GM10248 (cell line): ENCODE measurements at regions not wholly inside any gene's neighbourhood (a gene's known extent, or its start where the extent isn't known, plus 50 kb on each side); places are given as distances from the start of the nearest gene placed in this dataset.

Experiments
- CTCF ChIA-PET: fragments of 300-600 bp; sonication (Branson Sonifier 250); formaldehyde crosslinking; extraction: SDS; loops from one replicate; lab custom pipeline; 2021; ENCODE audit warnings: antibody characterized with exemption; lab: Yijun Ruan, JAX
- POLR2A ChIA-PET: fragments of 350-650 bp; sonication (Branson Sonifier 250); formaldehyde crosslinking; extraction: SDS; loops from one replicate; lab custom pipeline; 2020; ENCODE audit warnings: antibody characterized with exemption; lab: Yijun Ruan, JAX
- DNase-seq: peaks from one replicate; pipeline ENCODE4 v3.0.0; 2012; ENCODE audit errors: extremely low spot score
- CTCF ChIP-seq: IDR thresholded peaks from 2 replicates; pipeline ENCODE4 v1.5.1; 2012; ENCODE audit warnings: mild to moderate bottlenecking, low read depth; ENCODE audit errors: extremely low read depth, missing control alignments, control extremely low read depth

GRCh38 chr13:108494991-108495645, 134.3 kb upstream of the MYO16 start:
- no peak for DNase-seq
- ChIA-PET POLR2A (no interaction called here), CTCF (no interaction called here)
- TF ChIP-seq CTCF, result no peak

GRCh38 chr13:108495646-108496361, 133.6 kb upstream of the MYO16 start:
- DNase-seq, result no peak
- CTCF ChIA-PET, result no interaction called here
- POLR2A ChIA-PET, result no interaction called here
- TF ChIP-seq CTCF, result no peak

GRCh38 chr13:108496362-108497210, 132.8 kb upstream of the MYO16 start:
- CTCF ChIA-PET, result interaction anchor here (1.1 kb wide), 1 partner anchor 12 kb away, joined by 4 read pairs; no protein-coding TSS in a partner anchor
- no peak for DNase-seq
- POLR2A ChIA-PET, result no interaction called here
- no peak for TF ChIP-seq CTCF

- DNase-seq, result no peak
- CTCF ChIA-PET, result no interaction called here
- no peak for TF ChIP-seq CTCF
These were observed 128.7 kb upstream of the MYO16 start for GRCh38 chr13:108500711-108501110.

GRCh38 chr13:108508263-108508662, 121.1 kb upstream of the MYO16 start:
- POLR2A ChIA-PET, result no interaction called here
- CTCF ChIA-PET, result interaction anchor here (0.7 to 1.5 kb wide), 5 partner anchors 11 to 238 kb away, joined by 3 to 5 read pairs (median 3); partner anchors contain the start of gene TNFSF13B
- no peak for DNase-seq
- no peak for TF ChIP-seq CTCF

More at GRCh38 chr13:108500711-108501110, 128.7 kb upstream of the MYO16 start:
- POLR2A ChIA-PET, result no interaction called here

- ChIA-PET POLR2A (no interaction called here), CTCF (no interaction called here)
- no peak for DNase-seq
- no peak for TF ChIP-seq CTCF
These were observed 103.6 kb upstream of the MYO16 start for GRCh38 chr13:108525827-108526226.
